ENCODE measurements at regions not wholly inside any gene's neighbourhood (a gene's known extent, or its start where the extent isn't known, plus 50 kb on each side); places are given as distances from the start of the nearest gene placed in this dataset.
"Not testable (repeated sequence)": the region's sequence is repeated elsewhere in the genome, so short reads cannot be mapped to it uniquely, and the experiment has no call there.

DNA sequence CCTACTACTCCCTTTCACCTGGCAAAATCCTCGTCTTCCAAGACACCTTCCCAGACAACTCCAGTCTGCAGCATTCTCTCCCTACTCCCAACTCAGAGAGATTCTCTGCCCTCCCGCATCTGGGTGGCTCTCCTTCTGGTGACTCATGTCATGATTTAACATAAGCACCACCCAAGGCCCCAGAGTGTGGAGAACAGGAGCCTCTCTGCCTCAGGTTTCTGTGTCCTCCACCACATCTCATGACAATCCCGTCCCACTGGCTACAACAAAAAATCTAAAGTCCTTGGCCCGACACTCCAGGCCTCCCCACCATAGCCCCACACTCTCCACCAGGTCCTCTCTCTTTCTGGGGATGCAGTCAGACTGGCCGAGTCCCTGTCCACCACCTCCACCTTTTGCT, 197.1 kb downstream of the BCL11A start:
- DNase-seq = no peak

DNA sequence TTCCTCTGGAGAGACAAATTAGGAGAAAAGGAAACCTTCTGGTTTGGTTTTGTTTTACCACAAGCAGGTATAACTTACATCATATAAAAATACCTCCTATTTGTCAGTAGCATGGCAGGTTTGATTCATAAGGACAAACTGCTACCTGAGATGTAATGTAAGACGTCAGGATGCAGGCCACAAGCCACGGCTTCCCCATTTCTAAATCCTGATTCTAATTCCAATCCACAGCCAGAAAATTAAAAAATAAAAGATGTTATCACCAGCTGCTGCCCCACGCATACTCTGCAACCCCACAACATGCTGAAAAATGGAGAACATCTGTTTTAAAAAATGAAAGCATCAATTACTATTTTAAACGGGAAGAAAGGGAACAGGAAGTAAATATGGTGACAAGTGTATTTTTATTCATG, 197.6 kb downstream of the BCL11A start:
- DNase-seq = peak; percentile 58

DNA sequence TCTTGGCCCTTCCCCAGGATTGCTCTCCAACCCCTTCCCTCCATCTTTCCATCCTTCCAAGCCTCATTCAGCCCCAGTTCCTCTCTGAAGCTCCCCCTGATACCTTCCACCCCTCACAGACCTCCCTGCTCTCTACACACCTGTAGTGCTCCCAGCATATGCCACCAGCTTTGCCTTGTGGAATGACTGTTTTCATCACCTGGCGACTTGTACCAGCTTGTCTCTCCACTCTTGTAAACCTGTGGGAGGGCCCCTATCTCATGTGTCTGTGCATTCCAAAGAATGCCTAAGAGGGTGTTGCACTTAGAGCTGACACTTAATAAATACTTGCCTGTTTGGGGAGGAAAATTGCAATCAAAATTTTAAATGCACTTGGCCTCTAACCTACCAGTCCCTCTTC, 198.7 kb downstream of the BCL11A start:
- DNase-seq = no peak

DNA sequence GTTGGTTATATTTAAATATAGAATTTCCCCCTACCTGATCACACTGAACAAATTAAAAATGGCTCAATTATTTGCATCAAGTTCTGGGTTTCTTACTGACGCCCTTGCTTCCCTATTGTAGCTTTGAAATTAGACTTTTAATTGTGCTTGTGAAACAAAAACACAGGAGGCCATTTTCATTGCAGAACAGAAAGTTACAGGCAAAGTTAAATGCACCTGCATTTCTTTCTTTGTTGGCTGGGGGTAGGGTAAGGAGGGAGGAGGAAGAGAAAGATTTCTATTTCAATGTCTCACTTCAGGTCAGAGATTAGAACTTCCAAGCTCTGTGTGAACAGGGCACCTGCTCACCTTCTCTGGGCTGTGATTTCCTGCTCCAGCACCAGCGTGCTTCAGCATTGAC, 199.6 kb downstream of the BCL11A start:
- no peak for DNase-seq

DNA sequence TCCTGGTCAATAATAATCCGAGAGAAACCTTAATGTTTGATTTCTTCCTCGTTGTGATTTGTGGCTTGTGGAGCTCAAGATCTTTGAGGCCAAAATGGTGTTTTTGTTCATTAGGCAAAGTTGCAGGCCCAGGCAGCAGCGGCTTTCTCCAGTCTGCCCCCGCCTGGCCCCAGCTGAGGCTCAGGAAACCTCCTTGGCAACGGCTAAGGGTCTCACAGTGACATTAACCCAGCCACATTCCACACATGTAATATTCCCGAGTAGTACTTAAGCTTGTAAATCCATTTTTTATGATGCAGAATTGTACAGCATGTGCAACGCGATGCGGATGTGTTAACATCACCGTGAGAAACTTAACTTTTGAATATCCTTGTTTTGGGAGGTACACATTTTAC, 200.1 kb downstream of the BCL11A start:
- no peak for DNase-seq

DNA sequence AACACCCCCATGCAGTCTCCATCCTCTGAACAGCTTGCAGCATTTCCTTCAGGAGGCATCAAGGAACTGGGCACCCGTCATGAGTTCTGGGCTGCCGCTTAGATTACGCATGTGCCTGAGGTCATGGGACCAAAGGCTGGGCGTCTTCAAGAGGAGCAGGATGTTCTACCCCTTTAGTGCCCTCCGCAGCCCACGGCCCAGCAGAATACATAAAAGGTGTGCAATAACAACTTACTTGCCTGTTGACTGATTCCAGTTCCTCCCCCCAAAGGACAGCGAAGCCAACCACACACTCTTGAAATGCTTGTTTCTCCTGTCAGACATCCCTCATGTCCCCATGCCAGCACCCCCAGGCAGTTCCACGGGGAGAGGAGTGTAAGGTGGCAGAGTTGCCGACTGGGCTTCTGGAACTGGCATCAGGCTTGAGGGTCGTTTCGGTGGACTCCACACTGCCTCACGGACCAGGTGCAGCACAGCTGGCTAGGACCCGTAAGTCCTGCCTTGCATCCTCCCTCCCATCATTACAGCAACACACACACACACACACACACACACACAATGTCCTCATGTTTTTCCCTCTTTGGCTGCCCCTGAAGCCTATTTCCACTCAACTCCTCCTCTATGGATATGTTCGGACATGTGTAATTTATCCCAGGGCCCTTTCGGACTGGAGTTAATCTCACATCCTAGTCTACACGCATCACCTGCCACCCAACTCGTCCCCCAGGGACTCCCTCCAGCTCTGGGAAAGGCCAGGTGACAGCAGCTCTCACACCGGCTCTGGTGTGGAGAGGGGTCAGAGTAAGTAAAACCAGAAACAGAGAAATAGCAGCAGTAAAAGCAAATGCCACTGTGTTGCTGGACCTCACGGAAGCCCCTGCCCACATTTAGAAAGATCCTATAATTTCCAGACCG, 200.7 kb downstream of the BCL11A start:
- no peak for DNase-seq

DNA sequence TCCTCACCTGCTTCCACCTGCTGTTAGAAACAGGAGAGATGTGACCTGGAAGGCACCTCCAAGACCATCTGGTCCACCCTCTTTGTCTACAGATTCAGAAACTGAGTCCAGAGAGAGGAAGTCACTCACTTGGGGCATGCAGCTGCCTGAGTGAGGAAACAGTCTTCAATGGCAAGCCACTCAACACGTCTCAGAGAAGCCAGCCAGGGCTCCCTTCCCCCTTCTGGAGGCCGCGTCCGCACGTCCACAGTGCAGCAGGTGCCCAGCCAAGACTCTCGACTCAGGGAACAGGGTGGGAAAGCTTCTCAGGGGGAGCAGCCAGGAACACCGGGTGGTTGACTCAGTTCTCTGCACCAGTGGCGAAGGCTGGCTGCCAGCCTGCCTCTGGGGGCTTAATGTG, 201.7 kb downstream of the BCL11A start:
- no peak for DNase-seq

DNA sequence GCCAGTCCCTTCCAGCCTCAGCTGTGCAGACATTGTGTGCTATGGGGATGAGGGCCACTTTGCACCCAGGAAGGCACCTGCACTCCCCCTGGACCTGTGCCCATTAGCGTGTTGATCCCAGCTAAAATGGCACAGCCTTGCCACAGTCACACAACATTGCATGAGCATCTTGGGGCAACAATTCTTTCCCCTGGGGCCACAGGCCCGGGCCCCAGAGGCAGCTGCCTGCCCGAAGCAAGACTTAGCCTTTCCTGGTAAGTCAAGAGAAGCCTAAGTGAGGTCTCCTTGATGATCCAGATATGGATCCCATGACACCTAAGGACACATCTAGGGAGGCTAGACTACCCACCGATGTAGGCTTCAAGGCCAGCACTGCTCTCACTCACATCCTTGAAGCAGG, 202.1 kb downstream of the BCL11A start:
- DNase-seq = no peak

DNA sequence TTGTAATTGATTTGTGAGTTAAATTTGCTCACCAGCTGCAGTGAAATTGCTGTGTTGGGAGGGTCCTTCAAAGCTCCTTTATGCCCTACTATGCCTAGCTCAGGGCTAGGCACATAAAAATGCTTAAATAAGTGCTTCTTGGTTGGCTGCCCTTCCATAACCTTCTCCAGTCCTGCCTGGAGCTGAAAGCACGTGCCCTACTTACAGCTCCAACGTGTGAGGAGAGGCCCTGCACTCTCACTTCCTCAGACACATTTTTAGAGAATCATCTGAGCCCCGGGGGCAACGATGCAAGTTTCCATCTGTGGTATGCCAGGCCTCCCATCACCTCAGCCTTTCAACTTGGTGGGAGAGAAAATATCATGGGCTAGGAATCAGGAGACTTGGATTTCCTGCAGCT, 202.7 kb downstream of the BCL11A start:
- no peak for DNase-seq

DNA sequence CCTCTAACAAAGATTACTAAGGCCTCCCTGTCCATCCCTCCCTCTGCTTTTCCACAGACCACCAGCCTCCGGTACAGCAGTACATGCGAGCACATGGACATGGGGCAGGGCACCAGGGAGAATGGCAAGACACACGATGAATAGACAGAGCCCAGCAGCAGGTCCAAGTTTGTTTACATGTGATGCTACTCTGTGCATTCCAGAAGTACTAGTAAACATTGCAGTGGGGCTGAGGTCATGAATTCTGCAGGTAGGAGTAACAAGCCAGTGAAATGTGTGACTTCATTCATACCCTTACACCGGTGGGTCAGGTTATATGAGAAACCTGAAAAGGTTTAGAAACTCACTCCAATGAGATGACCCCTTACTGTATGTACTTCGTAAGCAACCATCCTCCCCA, 205.7 kb downstream of the BCL11A start:
- DNase-seq = no peak

DNA sequence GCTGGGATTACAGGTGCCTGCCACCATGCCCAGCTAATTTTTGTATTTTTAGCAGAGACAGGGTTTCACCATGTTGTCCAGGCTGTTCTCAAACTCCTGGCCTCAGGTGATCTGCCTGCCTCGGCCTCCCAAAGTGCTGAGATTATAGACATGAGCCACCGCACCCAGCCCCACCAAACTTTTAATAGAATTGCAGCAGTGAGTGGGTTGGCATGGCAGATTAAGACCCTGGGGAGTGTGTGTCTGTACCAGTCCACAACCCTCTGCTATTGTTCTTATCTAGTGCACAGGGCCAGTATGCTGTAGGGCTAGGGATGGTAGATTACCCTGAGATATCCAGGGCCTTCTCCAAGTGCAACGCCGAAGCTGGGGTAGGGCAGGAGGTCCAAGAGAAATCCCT, 211.0 kb downstream of the BCL11A start:
- DNase-seq = not testable (repeated sequence)

DNA sequence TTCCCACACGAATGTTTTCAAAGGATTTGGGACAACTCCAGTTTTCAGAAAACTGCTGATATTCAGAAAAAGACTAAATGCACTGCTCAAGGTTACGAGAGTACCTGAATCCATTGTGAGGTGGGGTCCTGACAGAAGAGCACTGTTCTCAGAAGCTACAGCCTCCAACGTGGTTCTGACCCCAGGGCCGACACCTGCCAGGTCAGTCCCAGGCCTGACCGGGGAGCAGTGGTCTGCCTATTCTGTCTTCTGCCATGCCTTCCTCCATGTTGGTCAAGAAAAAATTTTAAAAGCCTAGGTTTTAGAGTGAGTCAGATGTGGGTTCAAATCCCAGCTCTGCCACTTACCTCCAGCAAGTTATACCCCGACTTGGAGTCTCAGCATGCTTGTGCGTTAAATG, 212.3 kb downstream of the BCL11A start:
- no peak for DNase-seq

DNA sequence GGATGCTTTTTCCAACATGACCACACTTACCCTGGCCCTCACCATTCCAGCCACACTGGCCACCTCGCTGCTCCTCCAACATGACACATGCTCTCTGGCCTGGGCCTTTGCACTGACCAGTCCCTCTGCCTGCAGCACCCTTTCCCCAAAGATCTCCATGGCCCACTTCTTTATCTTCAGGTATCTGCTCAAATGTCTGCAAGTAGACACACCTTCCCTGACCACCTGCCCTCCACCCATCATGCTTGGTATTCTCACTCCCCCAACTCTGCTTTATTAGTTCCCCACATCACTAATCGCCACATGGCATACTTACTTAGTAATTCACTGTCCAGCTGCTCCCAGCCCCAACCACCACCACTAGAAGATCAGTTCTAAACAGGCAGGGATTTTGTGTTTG, 214.2 kb downstream of the BCL11A start:
- no peak for DNase-seq

DNA sequence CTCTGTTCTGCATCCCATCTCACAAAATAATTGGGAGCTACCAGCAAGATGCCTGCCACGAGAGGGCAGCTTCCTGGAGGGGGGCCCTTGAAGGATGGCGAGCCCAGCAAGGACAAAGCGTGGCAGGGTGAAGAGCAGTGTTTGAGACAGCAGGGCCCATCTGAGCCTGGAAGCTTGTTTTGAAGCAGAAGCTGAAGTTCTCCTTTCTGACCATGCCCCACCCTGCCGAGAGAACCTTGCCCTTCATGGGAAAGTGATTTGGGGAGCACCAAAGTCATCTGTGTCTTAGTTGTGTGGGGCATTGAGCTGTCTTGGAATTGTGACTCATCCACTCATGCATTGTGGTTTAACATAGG, 216.3 kb downstream of the BCL11A start:
- DNase-seq = peak; percentile 47

DNA sequence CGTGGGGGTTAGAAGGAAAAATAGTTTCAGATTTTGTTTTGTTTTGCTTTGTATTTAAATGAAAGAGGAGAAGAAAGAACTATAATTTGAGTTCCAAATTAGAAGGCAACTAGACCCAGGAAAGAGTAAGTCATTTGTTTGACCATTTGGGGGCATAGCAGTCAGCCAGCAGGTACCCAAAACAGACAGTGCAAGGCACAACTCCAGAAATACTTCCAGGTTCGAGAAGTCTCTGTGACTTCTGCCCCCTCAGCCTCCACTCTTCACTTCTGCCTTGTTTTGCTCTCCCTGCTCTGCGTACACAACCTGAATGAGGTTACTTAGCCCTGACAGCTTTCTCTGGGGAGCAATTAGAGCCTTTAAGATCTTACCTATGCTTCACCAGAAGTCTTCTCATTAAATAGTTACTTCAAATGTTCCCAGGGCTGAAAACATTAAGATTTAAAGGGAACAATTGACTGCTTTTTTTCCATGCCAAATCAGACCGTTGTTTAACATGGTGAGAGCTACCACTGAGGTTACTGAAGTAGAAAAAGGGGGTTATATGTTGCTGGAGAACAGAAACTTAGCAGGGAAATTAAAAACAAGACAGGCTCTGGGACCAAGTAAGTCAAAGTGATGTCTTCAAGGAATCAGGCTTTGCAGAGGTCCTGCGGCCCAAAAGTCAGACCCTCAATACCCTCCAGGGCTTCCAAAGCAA, 216.9 kb downstream of the BCL11A start:
- DNase-seq = peak; percentile 32

DNA sequence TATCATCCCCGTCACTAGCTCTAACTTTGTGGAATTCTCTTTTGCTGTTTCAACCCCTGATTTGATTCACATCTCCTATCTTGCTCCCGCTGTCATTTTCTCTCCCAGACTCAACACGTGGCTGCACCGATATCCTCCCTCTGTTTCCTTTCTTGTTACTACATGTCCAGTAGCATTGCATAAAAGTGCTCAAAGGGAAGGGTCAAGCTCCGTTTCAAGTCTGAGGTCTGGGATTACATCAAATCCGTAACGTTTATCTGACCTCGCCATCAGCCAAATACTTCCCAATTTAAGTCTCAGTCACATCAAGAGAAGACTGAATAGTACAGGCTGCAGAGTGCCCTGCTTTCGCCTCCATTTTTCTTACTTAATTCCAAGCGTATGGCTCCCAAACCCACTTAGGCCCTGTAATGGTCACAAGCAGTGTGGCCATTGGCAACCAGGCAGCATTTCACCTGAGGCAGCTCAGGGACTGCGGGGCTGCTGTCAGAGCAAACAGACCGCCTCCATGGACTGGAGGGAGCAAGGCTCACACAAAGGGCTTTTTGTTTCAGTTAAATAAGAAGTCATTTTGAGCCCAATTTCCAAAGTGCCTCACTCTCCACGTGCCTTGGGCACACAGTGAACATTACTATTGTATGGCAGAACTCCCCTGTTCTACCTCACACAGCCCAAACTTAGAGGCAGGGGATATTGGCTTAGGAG, 217.8 kb downstream of the BCL11A start:
- DNase-seq = peak; percentile 61

DNA sequence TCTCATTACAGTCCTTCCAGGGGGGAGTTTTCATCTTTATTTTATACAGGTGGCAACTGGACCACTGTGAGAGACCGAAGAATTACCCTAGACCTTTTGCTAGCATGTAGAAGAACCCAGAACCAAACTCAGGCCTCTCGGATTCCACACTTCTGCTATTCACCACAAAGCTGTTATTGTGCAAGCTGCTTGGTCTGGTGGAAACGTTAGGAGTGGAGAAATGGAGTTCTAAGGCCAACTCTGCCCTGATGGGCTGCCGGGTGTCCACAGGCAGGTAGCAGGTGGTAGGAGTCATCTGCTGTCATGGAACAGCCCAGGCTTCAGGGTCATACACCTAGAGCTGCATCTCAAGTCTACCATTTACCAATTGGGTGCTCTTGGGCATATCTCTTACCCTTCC, 218.8 kb downstream of the BCL11A start:
- peak; percentile 49 for DNase-seq

DNA sequence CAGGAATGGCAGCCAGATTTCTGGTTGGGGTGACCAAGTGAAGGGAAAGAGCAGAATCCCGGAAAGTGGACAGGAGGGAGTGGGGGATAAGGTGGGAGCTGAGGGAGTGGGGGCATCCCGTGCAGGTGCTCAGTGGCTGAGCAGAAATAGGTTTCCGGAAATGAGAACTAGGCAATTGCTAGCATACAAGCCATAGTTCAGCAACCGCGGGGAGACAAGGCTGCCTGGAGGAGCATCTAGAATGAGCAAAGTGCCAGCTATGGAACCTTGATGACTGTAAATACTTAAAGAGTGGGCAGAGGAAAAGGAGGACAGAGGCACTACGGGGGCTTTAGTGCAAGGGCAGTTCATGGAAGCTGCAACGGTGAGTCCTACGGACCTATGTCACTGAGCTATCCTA, 220.2 kb downstream of the BCL11A start:
- DNase-seq = no peak

DNA sequence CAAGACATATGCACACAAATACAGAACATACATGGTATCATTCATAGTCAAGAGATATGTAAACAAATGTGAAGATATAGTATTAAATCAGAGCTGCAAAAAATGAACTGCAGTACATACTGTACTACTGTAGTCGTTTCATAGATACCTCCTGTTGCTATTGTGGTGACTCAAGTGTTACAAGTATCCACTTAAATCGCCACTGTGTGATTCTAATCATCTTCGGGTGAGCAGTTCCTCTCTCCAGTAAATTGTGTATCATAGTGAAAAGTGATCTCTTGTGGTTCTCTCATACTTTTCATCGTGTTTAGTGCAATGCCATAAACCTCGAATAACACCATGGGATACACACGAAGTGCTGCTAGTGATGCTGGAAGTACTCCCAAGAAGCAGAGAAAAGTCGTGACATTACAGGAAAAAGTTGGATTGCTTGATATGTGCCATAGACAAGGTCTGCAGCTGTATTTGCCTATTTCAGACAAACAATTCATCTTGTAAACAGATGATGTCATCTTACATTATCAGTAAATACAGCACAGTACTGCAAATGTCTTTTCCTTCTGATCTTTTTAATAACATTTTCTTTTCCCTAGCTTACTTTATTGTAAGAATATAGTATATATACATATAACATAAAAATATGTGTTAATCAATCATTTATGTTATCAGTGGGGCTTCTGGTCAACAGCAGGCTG, 222.2 kb downstream of the BCL11A start:
- peak; percentile 32 for DNase-seq

DNA sequence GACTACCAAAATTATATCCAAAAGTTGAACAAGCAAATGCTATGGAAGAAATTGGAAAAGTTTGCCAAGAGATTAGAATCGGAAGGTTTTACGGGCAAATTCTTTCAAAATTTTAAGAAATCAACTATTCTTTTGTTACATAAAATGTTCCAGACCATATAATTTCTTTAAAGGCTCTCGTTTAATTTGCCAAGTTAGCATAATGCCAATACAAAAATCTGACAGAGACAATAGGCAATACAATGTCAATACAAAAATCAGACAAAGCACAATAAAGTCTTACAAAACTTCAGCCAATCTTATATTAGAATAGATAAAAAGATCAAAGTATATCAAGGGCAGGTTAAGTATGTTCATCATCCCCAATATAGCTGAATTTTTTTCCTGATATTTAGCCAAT, 224.2 kb downstream of the BCL11A start:
- DNase-seq = no peak

DNA sequence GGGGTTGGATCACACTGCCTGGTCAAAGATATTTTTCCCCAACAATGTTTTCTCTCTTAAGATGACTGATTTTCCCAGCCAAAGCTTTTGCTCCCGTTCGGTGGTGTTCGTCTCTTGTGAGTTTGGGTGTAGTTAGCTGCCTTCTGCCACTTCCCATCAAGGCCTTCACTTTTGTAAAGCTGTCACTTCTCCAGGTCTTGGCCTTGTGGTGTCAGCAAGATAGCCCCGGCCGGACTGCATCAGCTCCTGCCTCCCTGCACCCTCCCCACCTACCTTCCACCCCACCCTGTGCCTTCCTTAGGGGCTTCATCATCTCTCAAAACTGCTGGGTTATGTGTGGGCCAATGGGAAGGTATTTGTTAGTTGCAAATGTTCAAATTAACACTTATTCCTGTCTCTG, 228.9 kb downstream of the BCL11A start:
- no peak for DNase-seq

DNA sequence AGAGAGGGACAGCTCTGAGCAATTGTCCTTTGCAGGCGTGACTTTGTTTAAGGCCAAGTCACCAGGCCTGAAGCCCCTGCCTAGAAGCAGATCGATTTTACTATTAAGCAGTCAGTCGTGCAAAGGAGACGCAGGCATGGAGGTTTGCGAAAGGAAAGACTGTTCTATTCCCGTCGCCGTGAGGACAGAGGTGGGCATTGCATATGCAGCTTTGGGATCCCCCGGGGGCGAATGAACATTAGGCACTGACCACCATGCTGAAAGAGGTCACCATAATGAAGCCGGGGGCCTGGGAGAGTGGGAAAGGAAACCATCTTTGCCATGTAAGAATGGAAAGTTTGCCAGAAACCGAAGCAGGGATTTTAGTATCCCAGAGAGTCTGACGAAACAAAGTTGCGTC, 231.6 kb downstream of the BCL11A start:
- no peak for DNase-seq

DNA sequence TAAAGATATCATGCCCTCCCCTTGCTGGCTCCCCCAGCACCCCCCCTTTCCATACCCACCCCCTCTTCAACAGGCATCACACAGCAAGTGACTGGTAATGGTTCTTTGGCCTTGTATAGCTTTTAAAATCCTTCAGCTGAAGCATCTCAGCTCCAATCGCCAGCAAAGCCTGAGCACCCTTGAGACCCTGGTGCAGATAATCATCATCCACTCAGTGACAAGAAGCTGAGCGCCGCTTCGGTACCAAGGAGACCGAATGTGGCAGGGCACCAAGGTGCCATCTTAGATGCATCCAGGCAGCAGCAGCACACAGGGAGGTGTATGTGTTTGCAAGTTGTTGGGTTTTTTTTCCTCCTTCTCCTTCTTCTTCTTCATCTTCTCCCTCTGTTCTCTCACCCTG, 232.7 kb downstream of the BCL11A start:
- DNase-seq = no peak

Measured in hematopoietic multipotent progenitor cell treated with erythropoietin and hydrocortisone succinate and interleukin-3 and kit ligand, for 4 days (in vitro differentiated cells).